ENCODE measurements at regions not wholly inside any gene's neighbourhood (a gene's known extent, or its start where the extent isn't known, plus 50 kb on each side); places are given as distances from the start of the nearest gene placed in this dataset.

- H3K9me3 ChIP-seq = no peaks in the 10 kb centered on the region
- DNase-seq (peak in 2 of 4 donors; percentile 62 to 87), ATAC-seq (peak; percentile 60)
- TF ChIP-seq CTCF (IDR thresholded peaks at IDR 0.05) = no peak
- H3K4me1 ChIP-seq = peaks cover 0 to 66% of the 10 kb centered on the region in 2 donors
- no peak overlapping the region for H3K4me3 ChIP-seq
- intact Hi-C loops (cut with DNase I) = no loop called here
- H3K27me3 ChIP-seq = no peaks in the 10 kb centered on the region
- H3K36me3 ChIP-seq = no peaks in the 10 kb centered on the region
- H3K27ac ChIP-seq = peak overlapping the region; percentile 44 to 94
Measured at GRCh38 chr21:39097335-39097861, 85.9 kb downstream of the PSMG1 start.

GRCh38 chr21:39096754-39097153 lies 86.5 kb downstream of the PSMG1 start:
- no peak for TF ChIP-seq CTCF (IDR thresholded peaks at IDR 0.05)
- Histone ChIP-seq H3K27me3 (no peaks in the 10 kb centered on the region), H3K4me3 (no peak overlapping the region), H3K27ac (peak overlapping the region; percentile 44 to 94), H3K4me1 (peaks cover 0 to 66% of the 10 kb centered on the region in 2 donors), H3K9me3 (no peaks in the 10 kb centered on the region), H3K36me3 (no peaks in the 10 kb centered on the region)
- ATAC-seq (no peak), DNase-seq (no peak)
- intact Hi-C loops (cut with DNase I) = no loop called here

- H3K36me3 ChIP-seq = no peaks in the 10 kb centered on the region
- ATAC-seq = no peak
- no peaks in the 10 kb centered on the region for H3K9me3 ChIP-seq
- peak overlapping the region; percentile 67 to 94 for H3K27ac ChIP-seq
- H3K4me1 ChIP-seq = peaks cover 0 to 74% of the 10 kb centered on the region in 2 donors
- no peaks in the 10 kb centered on the region for H3K27me3 ChIP-seq
- no peak for DNase-seq
- TF ChIP-seq CTCF (IDR thresholded peaks at IDR 0.05) = no peak
- intact Hi-C loops (cut with DNase I) = no loop called here
- no peak overlapping the region for H3K4me3 ChIP-seq
Measured at GRCh38 chr21:39095681-39096080, 87.6 kb downstream of the PSMG1 start.

GRCh38 chr21:39094847-39095579 lies 88.2 kb downstream of the PSMG1 start:
- no peaks in the 10 kb centered on the region for H3K9me3 ChIP-seq
- ATAC-seq (peak; percentile 54), DNase-seq (no peak)
- intact Hi-C loops (cut with DNase I) = no loop called here
- no peak overlapping the region for H3K4me3 ChIP-seq
- peaks cover 0 to 79% of the 10 kb centered on the region in 2 donors for H3K4me1 ChIP-seq
- H3K36me3 ChIP-seq = no peaks in the 10 kb centered on the region
- H3K27ac ChIP-seq = peak overlapping the region; percentile 67 to 94
- TF ChIP-seq CTCF (IDR thresholded peaks at IDR 0.05) = no peak
- H3K27me3 ChIP-seq = no peaks in the 10 kb centered on the region

- DNase-seq = no peak
- H3K27me3 ChIP-seq = no peaks in the 10 kb centered on the region
- H3K4me3 ChIP-seq = no peak overlapping the region
- intact Hi-C loops (cut with DNase I) = no loop called here
- no peak for TF ChIP-seq CTCF (IDR thresholded peaks at IDR 0.05)
- H3K36me3 ChIP-seq = no peaks in the 10 kb centered on the region
- H3K27ac ChIP-seq = peak overlapping the region; percentile 67 to 94
- ATAC-seq = peak; percentile 55
- H3K9me3 ChIP-seq = no peaks in the 10 kb centered on the region
- peaks cover 0 to 79% of the 10 kb centered on the region in 2 donors for H3K4me1 ChIP-seq
Measured at GRCh38 chr21:39094087-39094780, 89.0 kb downstream of the PSMG1 start.

Data from left lung (tissue), 4 donors.